ENCODE measurements at regions not wholly inside any gene's neighbourhood (a gene's known extent, or its start where the extent isn't known, plus 50 kb on each side); places are given as distances from the start of the nearest gene placed in this dataset.

- no peak for DNase-seq (ENCODE audit: low read depth, low spot score)
- H3K9me3 ChIP-seq (ENCODE audit: control insufficient read depth in 1 of 2, insufficient read depth in 1 of 2, low read depth in 1 of 2, low read length in 2 of 2): no peaks in the 10 kb centered on the region
- POLR2A ChIA-PET: no interaction called here
- TF ChIP-seq POLR2AphosphoS5 (IDR thresholded peaks at IDR 0.05; ENCODE audit: low read depth, low read length) (no peak), ELF1 (IDR thresholded peaks at IDR 0.05; ENCODE audit: borderline replicate concordance, low read depth) (no peak), RAD21 (IDR thresholded peaks at IDR 0.05; ENCODE audit: low read depth) (no peak), YY1 (IDR thresholded peaks at IDR 0.05; ENCODE audit: extremely low read depth, insufficient replicate concordance, low read depth, low read length) (no peak), EZH2 (IDR thresholded peaks at IDR 0.05) (no peak), REST (IDR thresholded peaks at IDR 0.05; ENCODE audit: low read depth) (no peak), SRF (IDR thresholded peaks at IDR 0.05; ENCODE audit: low read depth) (no peak), TCF7L2 (IDR thresholded peaks at IDR 0.05; ENCODE audit: borderline replicate concordance, extremely low read depth, insufficient read depth, insufficient read length) (no peak)
- TF ChIP-seq, protein P1, sequence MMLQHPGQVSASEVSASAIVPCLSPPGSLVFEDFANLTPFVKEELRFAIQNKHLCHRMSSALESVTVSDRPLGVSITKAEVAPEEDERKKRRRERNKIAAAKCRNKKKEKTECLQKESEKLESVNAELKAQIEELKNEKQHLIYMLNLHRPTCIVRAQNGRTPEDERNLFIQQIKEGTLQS (IDR thresholded peaks at IDR 0.05): no peak
- TF ChIP-seq, protein P2, sequence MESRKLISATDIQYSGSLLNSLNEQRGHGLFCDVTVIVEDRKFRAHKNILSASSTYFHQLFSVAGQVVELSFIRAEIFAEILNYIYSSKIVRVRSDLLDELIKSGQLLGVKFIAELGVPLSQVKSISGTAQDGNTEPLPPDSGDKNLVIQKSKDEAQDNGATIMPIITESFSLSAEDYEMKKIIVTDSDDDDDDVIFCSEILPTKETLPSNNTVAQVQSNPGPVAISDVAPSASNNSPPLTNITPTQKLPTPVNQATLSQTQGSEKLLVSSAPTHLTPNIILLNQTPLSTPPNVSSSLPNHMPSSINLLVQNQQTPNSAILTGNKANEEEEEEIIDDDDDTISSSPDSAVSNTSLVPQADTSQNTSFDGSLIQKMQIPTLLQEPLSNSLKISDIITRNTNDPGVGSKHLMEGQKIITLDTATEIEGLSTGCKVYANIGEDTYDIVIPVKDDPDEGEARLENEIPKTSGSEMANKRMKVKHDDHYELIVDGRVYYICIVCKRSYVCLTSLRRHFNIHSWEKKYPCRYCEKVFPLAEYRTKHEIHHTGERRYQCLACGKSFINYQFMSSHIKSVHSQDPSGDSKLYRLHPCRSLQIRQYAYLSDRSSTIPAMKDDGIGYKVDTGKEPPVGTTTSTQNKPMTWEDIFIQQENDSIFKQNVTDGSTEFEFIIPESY (IDR thresholded peaks at IDR 0.05; ENCODE audit: extremely low read depth, insufficient replicate concordance, low read length): no peak
- H3K4me2 ChIP-seq (ENCODE audit: low read length): no peak overlapping the region
- no peak overlapping the region for H3K27ac ChIP-seq (ENCODE audit: low read depth, low read length)
- no peak for ATAC-seq
- no TSS peak for BruUV-seq (replicated peaks)
- RAD21 ChIA-PET (ENCODE audit: low non-redundant PET in 1 of 2, low total read pairs in 2 of 2, uncharacterized antibody in 2 of 2, unreplicated experiment in 2 of 2): no interaction called here
- H3K27me3 ChIP-seq (ENCODE audit: insufficient read depth, low read length): no peaks in the 10 kb centered on the region
- H3K9ac ChIP-seq (ENCODE audit: low read length): no peak overlapping the region
- H2AFZ ChIP-seq (ENCODE audit: low read depth, low read length, poor library complexity, severe bottlenecking): no peak overlapping the region
- H3K79me2 ChIP-seq (ENCODE audit: insufficient read depth, low read length): no peaks in the 10 kb centered on the region
- intact Hi-C loops (cut with micrococcal nuclease): no loop called here
- no peaks in the 10 kb centered on the region for H3K9me2 ChIP-seq (ENCODE audit: insufficient read depth)
- H3K4me3 ChIP-seq (replicated peaks in 1 of 2; ENCODE audit: low read depth in 1 of 2, low read length in 2 of 2): no peak overlapping the region
- H3K36me3 ChIP-seq (ENCODE audit: control insufficient read depth in 1 of 2, insufficient read depth in 2 of 2, low read length in 2 of 2): no peaks in the 10 kb centered on the region
- H3K4me1 ChIP-seq (ENCODE audit: control insufficient read depth in 1 of 2, insufficient read depth in 2 of 2, low read length in 2 of 2): no peaks in the 10 kb centered on the region
- CTCF ChIA-PET: no interaction called here
- H4K20me1 ChIP-seq (ENCODE audit: insufficient read depth): no peaks in the 10 kb centered on the region
Observed at GRCh38 chr2:194411221-194411620, 1245.8 kb upstream of the SLC39A10 start.

All from HCT116 (cell line).